ENCODE measurements at regions not wholly inside any gene's neighbourhood (a gene's known extent, or its start where the extent isn't known, plus 50 kb on each side); places are given as distances from the start of the nearest gene placed in this dataset.

DNA sequence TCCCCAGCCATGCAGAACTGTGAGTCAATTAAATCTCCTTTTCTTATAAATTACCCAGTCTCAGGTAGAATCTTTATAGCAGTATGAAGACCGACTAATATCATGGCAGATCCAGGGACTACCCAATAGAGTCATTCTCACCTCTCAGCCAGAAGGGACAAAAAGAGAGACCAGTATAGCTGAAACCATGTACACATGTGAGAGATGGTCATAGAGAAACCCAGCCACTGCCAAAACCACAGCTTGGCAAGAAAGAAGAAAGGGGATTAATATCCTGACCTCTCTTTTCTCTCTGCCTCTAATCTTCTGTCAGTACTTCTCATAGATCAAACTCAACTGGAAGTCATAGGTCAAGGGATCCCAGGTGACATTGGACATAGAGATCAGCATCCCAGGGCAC, 109.8 kb downstream of the CCDC34 start:
- no peak for DNase-seq
- Mint-ChIP-seq H3K36me3 (no peaks in the 10 kb centered on the region), H3K4me3 (no peak overlapping the region), H3K9me3 (no peaks in the 10 kb centered on the region), H3K27ac (no peak overlapping the region), H3K27me3 (peaks cover 17% of the 10 kb centered on the region), H3K4me1 (no peaks in the 10 kb centered on the region)

- H3K4me3 Mint-ChIP-seq = no peak overlapping the region
- no peaks in the 10 kb centered on the region for H3K36me3 Mint-ChIP-seq
- H3K27ac Mint-ChIP-seq = no peak overlapping the region
- no peak for DNase-seq
- H3K4me1 Mint-ChIP-seq = no peaks in the 10 kb centered on the region
- H3K27me3 Mint-ChIP-seq = peaks cover 14% of the 10 kb centered on the region
- H3K9me3 Mint-ChIP-seq = no peaks in the 10 kb centered on the region
Observed at GRCh38 chr11:27250867-27251665, 111.9 kb downstream of the CCDC34 start.

DNA sequence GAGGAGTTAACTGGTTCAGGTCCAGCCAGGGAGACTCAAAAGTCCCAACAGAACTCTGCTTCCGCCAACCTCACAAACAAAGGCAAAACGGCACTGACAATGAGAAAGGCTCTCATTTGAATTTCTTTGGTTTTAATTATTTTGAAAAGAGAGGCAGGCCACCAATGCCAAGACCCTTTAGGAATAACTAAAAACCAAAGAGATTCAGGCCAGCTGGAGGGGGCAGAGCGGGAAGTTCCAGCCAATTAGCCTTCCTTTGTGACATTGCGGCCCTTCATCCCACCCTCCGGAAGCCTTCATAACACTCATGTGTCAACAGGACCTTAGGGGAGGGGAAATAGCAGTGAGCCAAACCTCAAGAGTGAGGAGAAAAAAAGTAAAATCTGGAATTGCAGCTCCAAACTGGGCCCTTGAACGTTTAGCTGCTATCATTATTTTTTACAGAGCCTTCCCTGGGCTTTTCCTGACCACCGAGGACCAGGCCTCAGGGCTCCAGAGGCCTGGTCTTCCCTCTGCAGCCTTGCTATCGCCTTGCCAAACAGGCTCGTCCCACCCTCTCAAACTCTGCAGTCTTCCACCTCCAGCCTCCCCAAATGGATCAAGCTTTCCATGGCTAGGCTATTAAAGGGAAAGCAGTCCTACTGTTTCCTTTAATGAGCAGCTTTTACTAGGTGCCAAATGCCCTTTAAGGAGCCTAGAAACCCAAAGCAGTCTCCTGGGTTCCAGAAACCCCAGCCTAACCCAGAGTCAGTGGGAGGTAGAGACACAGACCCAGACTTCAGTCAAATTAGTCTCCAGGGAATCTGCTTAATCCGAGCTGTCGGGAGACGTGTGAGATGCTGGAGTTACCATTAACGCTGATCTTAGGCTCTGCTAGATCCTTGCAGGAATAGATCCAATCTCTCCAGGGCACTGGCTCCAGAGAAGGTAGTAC, 114.2 kb downstream of the CCDC34 start:
- Mint-ChIP-seq H3K27ac (no peak overlapping the region), H3K36me3 (no peaks in the 10 kb centered on the region), H3K4me3 (no peak overlapping the region), H3K9me3 (no peaks in the 10 kb centered on the region), H3K27me3 (peaks cover 14% of the 10 kb centered on the region), H3K4me1 (no peaks in the 10 kb centered on the region)
- DNase-seq = no peak

DNA sequence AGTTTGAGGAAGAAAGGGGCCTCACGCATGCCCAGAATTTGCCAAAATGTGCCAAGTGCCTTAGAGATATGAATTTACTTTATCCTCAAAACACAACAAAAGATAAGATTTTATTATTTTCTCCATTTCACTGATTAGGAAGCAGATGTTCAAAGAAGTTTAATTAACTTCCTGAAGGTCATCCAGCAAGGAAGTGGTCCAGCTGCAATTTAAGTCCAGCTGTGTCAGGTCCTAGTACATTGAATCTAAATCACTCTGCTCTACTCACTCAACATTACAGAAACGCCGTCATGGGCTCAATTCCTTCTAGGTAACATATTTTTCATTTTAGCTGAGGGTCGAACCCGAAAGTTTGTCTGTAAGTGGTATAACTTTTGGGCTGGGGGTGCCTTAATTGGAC, 115.4 kb downstream of the CCDC34 start:
- DNase-seq = no peak
- Mint-ChIP-seq H3K27ac (no peak overlapping the region), H3K36me3 (no peaks in the 10 kb centered on the region), H3K9me3 (no peaks in the 10 kb centered on the region), H3K4me3 (no peak overlapping the region), H3K4me1 (no peaks in the 10 kb centered on the region), H3K27me3 (peaks cover 8% of the 10 kb centered on the region)

DNA sequence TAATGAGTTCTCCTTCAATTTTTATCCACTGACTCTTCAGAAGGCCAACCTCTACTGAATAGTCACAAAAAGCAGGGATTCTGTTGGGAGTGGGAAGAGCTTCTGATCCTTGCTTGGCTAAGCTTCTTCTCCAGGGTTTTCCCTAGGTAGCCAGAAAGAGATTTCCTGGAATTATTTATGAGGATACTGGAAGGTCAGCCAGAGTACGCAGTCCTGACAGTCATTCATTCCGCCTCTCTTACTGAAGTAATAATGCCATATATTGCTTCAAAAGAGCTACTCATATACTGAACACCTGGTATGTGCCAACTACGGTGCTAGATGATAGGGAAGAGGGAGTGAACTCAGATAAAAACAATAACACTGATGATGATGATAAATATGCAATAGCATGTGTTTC, 116.1 kb downstream of the CCDC34 start:
- Mint-ChIP-seq H3K27me3 (peaks cover 8% of the 10 kb centered on the region), H3K36me3 (no peaks in the 10 kb centered on the region), H3K27ac (no peak overlapping the region), H3K9me3 (no peaks in the 10 kb centered on the region), H3K4me3 (no peak overlapping the region), H3K4me1 (no peaks in the 10 kb centered on the region)
- DNase-seq = no peak

DNA sequence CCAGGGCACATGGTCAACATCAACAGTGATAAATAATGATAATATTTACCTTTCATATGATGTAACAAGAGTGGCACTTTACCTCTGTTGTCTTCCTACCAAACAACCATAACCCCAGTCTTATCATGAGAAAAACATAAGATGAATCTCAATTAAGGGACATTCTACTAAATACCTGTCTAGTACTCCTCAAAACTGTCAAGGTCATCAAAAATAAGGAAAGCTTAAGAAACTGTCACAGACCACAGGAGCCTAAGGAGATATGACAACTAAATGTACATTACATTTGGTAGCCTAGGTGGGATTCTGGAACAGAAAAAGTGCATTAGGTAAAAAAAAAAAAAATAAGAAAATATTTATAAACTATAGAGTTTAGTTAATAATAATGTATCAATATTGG, 118.1 kb downstream of the CCDC34 start:
- Mint-ChIP-seq H3K4me3 (no peak overlapping the region), H3K4me1 (no peaks in the 10 kb centered on the region), H3K9me3 (no peaks in the 10 kb centered on the region), H3K27me3 (no peaks in the 10 kb centered on the region), H3K36me3 (no peaks in the 10 kb centered on the region), H3K27ac (no peak overlapping the region)
- no peak for DNase-seq

- Mint-ChIP-seq H3K27me3 (no peaks in the 10 kb centered on the region), H3K27ac (no peak overlapping the region), H3K36me3 (no peaks in the 10 kb centered on the region), H3K9me3 (no peaks in the 10 kb centered on the region), H3K4me1 (no peaks in the 10 kb centered on the region), H3K4me3 (no peak overlapping the region)
- no peak for DNase-seq
Observed at GRCh38 chr11:27242591-27242990, 120.4 kb downstream of the CCDC34 start.

GRCh38 chr11:27241311-27242122, 121.5 kb downstream of the CCDC34 start:
- Mint-ChIP-seq H3K36me3 (no peaks in the 10 kb centered on the region), H3K4me1 (no peaks in the 10 kb centered on the region), H3K27me3 (no peaks in the 10 kb centered on the region), H3K27ac (no peak overlapping the region), H3K9me3 (no peaks in the 10 kb centered on the region), H3K4me3 (no peak overlapping the region)
- no peak for DNase-seq

GRCh38 chr11:27239305-27239942, 123.6 kb downstream of the CCDC34 start:
- no peaks in the 10 kb centered on the region for H3K36me3 Mint-ChIP-seq
- no peaks in the 10 kb centered on the region for H3K4me1 Mint-ChIP-seq
- no peaks in the 10 kb centered on the region for H3K9me3 Mint-ChIP-seq
- no peak for DNase-seq
- no peak overlapping the region for H3K27ac Mint-ChIP-seq
- H3K4me3 Mint-ChIP-seq = no peak overlapping the region
- H3K27me3 Mint-ChIP-seq = no peaks in the 10 kb centered on the region

DNA sequence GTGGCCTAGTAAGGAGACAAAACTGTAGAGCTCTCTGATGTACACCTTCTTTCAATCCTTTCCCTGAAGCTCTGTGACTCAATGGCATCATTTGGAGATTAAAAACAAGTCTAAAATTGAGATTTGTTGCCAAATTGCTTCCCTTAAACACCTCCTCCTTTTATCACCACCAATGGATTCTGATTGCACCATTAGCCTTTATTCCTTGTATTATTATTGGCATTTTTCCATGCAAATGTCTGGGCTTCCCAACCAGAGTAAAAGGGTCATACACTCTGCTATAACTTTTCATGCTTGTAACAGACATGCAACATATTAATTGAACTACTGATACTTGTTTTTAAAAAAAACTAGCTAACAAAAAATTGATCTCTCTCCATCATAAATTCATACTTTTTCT, 124.2 kb downstream of the CCDC34 start:
- Mint-ChIP-seq H3K4me3 (no peak overlapping the region), H3K36me3 (no peaks in the 10 kb centered on the region), H3K27me3 (no peaks in the 10 kb centered on the region), H3K27ac (no peak overlapping the region), H3K9me3 (no peaks in the 10 kb centered on the region), H3K4me1 (no peaks in the 10 kb centered on the region)
- no peak for DNase-seq

- no peaks in the 10 kb centered on the region for H3K27me3 Mint-ChIP-seq
- H3K9me3 Mint-ChIP-seq = no peaks in the 10 kb centered on the region
Observed at GRCh38 chr11:27237643-27238042, 125.4 kb downstream of the CCDC34 start.

GRCh38 chr11:27234961-27235360, 128.1 kb downstream of the CCDC34 start:
- Mint-ChIP-seq H3K4me1 (no peaks in the 10 kb centered on the region), H3K4me3 (no peak overlapping the region), H3K27ac (no peak overlapping the region), H3K9me3 (no peaks in the 10 kb centered on the region), H3K36me3 (no peaks in the 10 kb centered on the region), H3K27me3 (no peaks in the 10 kb centered on the region)
- no peak for DNase-seq

More at GRCh38 chr11:27237643-27238042, 125.4 kb downstream of the CCDC34 start:
- H3K27ac Mint-ChIP-seq = no peak overlapping the region
- H3K36me3 Mint-ChIP-seq = no peaks in the 10 kb centered on the region
- H3K4me3 Mint-ChIP-seq = no peak overlapping the region
- H3K4me1 Mint-ChIP-seq = no peaks in the 10 kb centered on the region
- no peak for DNase-seq

DNA sequence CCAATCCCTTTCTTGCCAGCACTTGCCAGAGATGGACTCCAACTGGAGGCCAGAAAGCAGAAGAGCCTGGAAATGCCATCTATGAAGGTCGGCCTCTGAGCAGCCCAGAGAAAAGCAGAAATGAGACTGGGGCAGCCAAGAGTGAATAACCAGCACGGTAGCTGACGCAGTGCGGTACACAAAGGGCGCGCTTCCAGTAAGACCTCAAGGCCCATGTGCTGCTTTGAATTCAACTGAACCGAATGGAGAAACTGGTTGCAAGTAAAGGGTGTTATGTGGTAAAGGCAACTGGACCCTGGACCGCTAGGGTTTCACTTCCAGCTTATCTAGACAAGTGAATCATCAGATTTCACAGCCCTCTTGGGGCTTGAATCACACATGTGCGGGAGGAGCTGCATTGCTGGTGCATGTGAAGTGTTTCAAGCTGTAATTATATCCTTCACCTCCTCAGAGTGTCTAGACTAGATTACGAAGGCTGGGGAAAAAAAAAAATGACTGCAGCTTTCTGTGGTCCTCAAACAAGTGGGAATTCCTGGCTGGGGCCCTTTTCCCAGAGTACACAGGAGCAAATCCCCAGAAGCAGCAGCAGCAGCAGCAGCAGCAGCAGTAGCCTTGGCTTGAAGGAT, 128.9 kb downstream of the CCDC34 start:
- no peak overlapping the region for H3K27ac Mint-ChIP-seq

DNA sequence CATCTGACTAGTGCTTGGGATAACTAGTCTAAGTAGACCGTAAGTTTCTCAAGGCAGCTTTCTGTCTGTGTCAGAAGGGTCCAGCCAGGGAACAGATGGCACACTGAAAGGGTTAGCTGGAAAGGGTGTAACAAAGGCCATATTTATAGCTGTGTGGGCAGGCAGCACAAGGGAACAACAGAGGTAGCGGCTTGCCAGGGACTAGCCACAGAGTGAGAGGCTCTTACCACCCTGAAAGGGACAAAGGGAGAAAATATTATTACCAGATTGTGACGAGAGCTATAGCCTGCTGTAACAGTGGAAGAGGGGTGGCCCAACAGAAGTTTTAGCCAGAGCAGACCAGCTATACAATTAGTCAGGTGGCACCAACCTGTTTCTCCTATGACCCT, 129.4 kb downstream of the CCDC34 start:
- Mint-ChIP-seq H3K36me3 (no peaks in the 10 kb centered on the region), H3K4me1 (no peaks in the 10 kb centered on the region), H3K27me3 (peaks cover under 1% of the 10 kb centered on the region), H3K27ac (no peak overlapping the region), H3K4me3 (no peak overlapping the region), H3K9me3 (no peaks in the 10 kb centered on the region)
- no peak for DNase-seq

More for the DNA sequence above, 128.9 kb downstream of the CCDC34 start:
- Mint-ChIP-seq H3K4me3 (no peak overlapping the region), H3K9me3 (no peaks in the 10 kb centered on the region), H3K4me1 (no peaks in the 10 kb centered on the region), H3K27me3 (no peaks in the 10 kb centered on the region), H3K36me3 (no peaks in the 10 kb centered on the region)
- no peak for DNase-seq

All from activated naive CD8-positive, alpha-beta T cell treated with anti-CD3 and anti-CD28 coated beads for 36 hours (primary cell).